Trophoblast cell (in vitro differentiated cells and primary cell): ENCODE measurements at regions not wholly inside any gene's neighbourhood (a gene's known extent, or its start where the extent isn't known, plus 50 kb on each side); places are given as distances from the start of the nearest gene placed in this dataset.
A peak's percentile ranks its signal among the peaks of the same experiment; 100 is the strongest.
"Not testable (repeated sequence)": the region's sequence is repeated elsewhere in the genome, so short reads cannot be mapped to it uniquely, and the experiment has no call there.

Experiments used
- DNase-seq, 2 donors: peaks; one replicate each; pipeline ENCODE4 v3.0.0-alpha.2; 2016
- H2AFZ ChIP-seq: 2 replicates; pipeline ENCODE4 v1.6.1; 2013; ENCODE audit warnings: low read length, moderate library complexity, mild to moderate bottlenecking; ENCODE audit not compliant: insufficient read depth, poor library complexity
- H2AK5ac ChIP-seq: 2 replicates; pipeline ENCODE4 v1.6.1; 2013; ENCODE audit warnings: mild to moderate bottlenecking, low read length
- H2BK120ac ChIP-seq: 2 replicates; pipeline ENCODE4 v1.6.1; 2013; ENCODE audit warnings: low read length, mild to moderate bottlenecking, moderate library complexity; ENCODE audit not compliant: insufficient read depth, poor library complexity
- H2BK12ac ChIP-seq: 2 replicates; pipeline ENCODE4 v1.6.1; 2013; ENCODE audit warnings: mild to moderate bottlenecking, low read length, moderate library complexity
- H2BK5ac ChIP-seq: 2 replicates; pipeline ENCODE4 v1.6.1; 2013; ENCODE audit warnings: low read length, low read depth, moderate library complexity, mild to moderate bottlenecking; ENCODE audit not compliant: poor library complexity
- H3K14ac ChIP-seq: 2 replicates; pipeline ENCODE4 v1.6.1; 2013; ENCODE audit warnings: mild to moderate bottlenecking, low read length
- H3K18ac ChIP-seq: 2 replicates; pipeline ENCODE4 v1.6.1; 2013; ENCODE audit warnings: mild to moderate bottlenecking, low read length
- H3K23ac ChIP-seq: 2 replicates; pipeline ENCODE4 v1.6.1; 2013; ENCODE audit warnings: low read length
- H3K27ac ChIP-seq: 2 replicates; pipeline ENCODE4 v1.5.1; 2013; ENCODE audit warnings: low read depth, mild to moderate bottlenecking, inconsistent platforms, low read length, moderate library complexity
- H3K27me3 ChIP-seq: 2 replicates; pipeline ENCODE4 v1.6.1; 2013; ENCODE audit warnings: inconsistent platforms, mild to moderate bottlenecking, low read length, moderate library complexity; ENCODE audit not compliant: insufficient read depth
- H3K36me3 ChIP-seq, 2 experiments: 1 replicate in 1 of 2; 2 replicates in 1 of 2; pipeline ENCODE4 v1.6.1; 2013; ENCODE audit warnings: low read length in 2 of 2, mild to moderate bottlenecking in 2 of 2, moderate library complexity in 1 of 2; ENCODE audit not compliant: insufficient read depth in 2 of 2, control insufficient read depth in 1 of 2
- H3K4ac ChIP-seq: 2 replicates; pipeline ENCODE4 v1.6.1; 2013; ENCODE audit warnings: low read depth, mild to moderate bottlenecking, low read length, moderate library complexity
- H3K4me1 ChIP-seq, 2 experiments: 1 replicate in 1 of 2; 2 replicates in 1 of 2; pipeline ENCODE4 v1.6.1; 2013; ENCODE audit warnings: low read length in 2 of 2, mild to moderate bottlenecking in 2 of 2, moderate library complexity in 1 of 2; ENCODE audit not compliant: insufficient read depth in 2 of 2, control insufficient read depth in 1 of 2
- H3K4me2 ChIP-seq: 2 replicates; pipeline ENCODE4 v1.6.1; 2013; ENCODE audit warnings: inconsistent platforms, mild to moderate bottlenecking, low read length, moderate library complexity
- H3K4me3 ChIP-seq: 2 replicates; pipeline ENCODE4 v1.5.1; 2013; ENCODE audit warnings: mild to moderate bottlenecking, low read depth, low read length, inconsistent platforms
- H3K79me1 ChIP-seq: one replicate; pipeline ENCODE4 v1.6.1; 2013; ENCODE audit warnings: low read length
- H3K79me2 ChIP-seq: 2 replicates; pipeline ENCODE4 v1.6.1; 2013; ENCODE audit warnings: low read length, mild to moderate bottlenecking; ENCODE audit not compliant: control insufficient read depth, insufficient read depth, poor library complexity
- H3K9ac ChIP-seq: 2 replicates; pipeline ENCODE4 v1.6.1; 2013; ENCODE audit warnings: mild to moderate bottlenecking, low read length
- H3K9me3 ChIP-seq: 2 replicates; pipeline ENCODE4 v1.6.1; 2013; ENCODE audit warnings: low read depth, mild to moderate bottlenecking, control low read depth, inconsistent platforms, low read length; ENCODE audit not compliant: insufficient read depth
- H4K12ac ChIP-seq: 2 replicates; pipeline ENCODE4 v1.6.1; 2013; ENCODE audit warnings: low read depth, mild to moderate bottlenecking, low read length, moderate library complexity
- H4K8ac ChIP-seq: 2 replicates; pipeline ENCODE4 v1.6.1; 2013; ENCODE audit warnings: low read depth, mild to moderate bottlenecking, low read length, moderate library complexity
- H4K91ac ChIP-seq: one replicate; pipeline ENCODE4 v1.6.1; 2013; ENCODE audit warnings: low read depth, mild to moderate bottlenecking, low read length, moderate library complexity
- WGBS: extraction: QIAGEN DNeasy Blood & Tissue Kit; methylation state at CpG from one replicate; pipeline ENCODE4 v1.1.7; 2013; ENCODE audit warnings: missing lambda C conversion rate; ENCODE audit not compliant: insufficient read length, insufficient coverage; ENCODE audit errors: extremely low coverage; 5-methylcytosine and 5-hydroxymethylcytosine counted together

- no CpG with 5 or more reads among the region's 1 CpG for WGBS
- H3K9ac ChIP-seq, result no peak overlapping the region
- H3K4me2 ChIP-seq, result no peak overlapping the region
- peak in 1 of 2 donors; percentile 3 for DNase-seq
- no peak overlapping the region for H3K18ac ChIP-seq
- no peaks in the 10 kb centered on the region for H3K36me3 ChIP-seq
- no peaks in the 10 kb centered on the region for H3K79me2 ChIP-seq
- no peak overlapping the region for H2AFZ ChIP-seq
- H2AK5ac ChIP-seq, result no peak overlapping the region
- H3K4ac ChIP-seq, result no peak overlapping the region
- H4K12ac ChIP-seq, result no peak overlapping the region
- H3K14ac ChIP-seq, result no peak overlapping the region
- H3K4me1 ChIP-seq, result no peaks in the 10 kb centered on the region
- H3K27me3 ChIP-seq, result no peaks in the 10 kb centered on the region
- H2BK12ac ChIP-seq, result no peak overlapping the region
- H4K8ac ChIP-seq, result no peak overlapping the region
- peaks cover 6% of the 10 kb centered on the region for H3K9me3 ChIP-seq
- no peaks in the 10 kb centered on the region for H3K79me1 ChIP-seq
- H2BK5ac ChIP-seq, result no peak overlapping the region
- H2BK120ac ChIP-seq, result no peak overlapping the region
- H4K91ac ChIP-seq, result no peak overlapping the region
- no peak overlapping the region for H3K27ac ChIP-seq
- no peak overlapping the region for H3K4me3 ChIP-seq
- H3K23ac ChIP-seq, result no peak overlapping the region
Observed at GRCh38 chr12:34244608-34245007, 222.3 kb downstream of the ALG10 start.

GRCh38 chr12:34249271-34249670, 227.0 kb downstream of the ALG10 start:
- H4K91ac ChIP-seq, result no peak overlapping the region
- H3K18ac ChIP-seq, result no peak overlapping the region
- no peaks in the 10 kb centered on the region for H3K27me3 ChIP-seq
- no CpG with 5 or more reads among the region's 9 CpGs for WGBS
- no peak overlapping the region for H2BK5ac ChIP-seq
- no peak overlapping the region for H3K23ac ChIP-seq
- H2BK12ac ChIP-seq, result no peak overlapping the region
- no peak overlapping the region for H3K4ac ChIP-seq
- no peak overlapping the region for H2AFZ ChIP-seq
- H3K14ac ChIP-seq, result no peak overlapping the region
- no peaks in the 10 kb centered on the region for H3K79me2 ChIP-seq
- no peak overlapping the region for H2BK120ac ChIP-seq
- H3K4me2 ChIP-seq, result no peak overlapping the region
- peaks cover 2% of the 10 kb centered on the region for H3K9me3 ChIP-seq
- no peak overlapping the region for H4K8ac ChIP-seq
- H3K79me1 ChIP-seq, result no peaks in the 10 kb centered on the region
- peak overlapping the region; percentile 9 for H3K4me3 ChIP-seq
- H2AK5ac ChIP-seq, result no peak overlapping the region
- no peak for DNase-seq
- no peaks in the 10 kb centered on the region for H3K36me3 ChIP-seq
- H3K4me1 ChIP-seq, result no peaks in the 10 kb centered on the region
- no peak overlapping the region for H3K27ac ChIP-seq
- H3K9ac ChIP-seq, result no peak overlapping the region
- H4K12ac ChIP-seq, result no peak overlapping the region

GRCh38 chr12:34251879-34252278, 229.6 kb downstream of the ALG10 start:
- not testable (repeated sequence) for H3K4me1 ChIP-seq, DNase-seq, H3K4ac ChIP-seq, H4K12ac ChIP-seq, H4K8ac ChIP-seq, H2BK5ac ChIP-seq, H3K79me2 ChIP-seq, H4K91ac ChIP-seq, H3K36me3 ChIP-seq, H3K23ac ChIP-seq, H3K9me3 ChIP-seq, H2BK12ac ChIP-seq, H2AFZ ChIP-seq, H3K79me1 ChIP-seq, H2AK5ac ChIP-seq, H2BK120ac ChIP-seq, H3K4me2 ChIP-seq, H3K4me3 ChIP-seq, H3K27ac ChIP-seq, H3K18ac ChIP-seq, H3K9ac ChIP-seq, H3K14ac ChIP-seq, H3K27me3 ChIP-seq
- no CpG with 5 or more reads among the region's 4 CpGs for WGBS

- no peak overlapping the region for H3K4ac ChIP-seq
- H3K18ac ChIP-seq, result no peak overlapping the region
- H4K91ac ChIP-seq, result no peak overlapping the region
- H4K12ac ChIP-seq, result no peak overlapping the region
- no peaks in the 10 kb centered on the region for H3K27me3 ChIP-seq
- no peak overlapping the region for H2BK120ac ChIP-seq
- DNase-seq, result no peak
- H3K4me1 ChIP-seq, result no peaks in the 10 kb centered on the region
- H3K79me1 ChIP-seq, result no peaks in the 10 kb centered on the region
- no peak overlapping the region for H3K23ac ChIP-seq
- H2BK5ac ChIP-seq, result no peak overlapping the region
- H3K27ac ChIP-seq, result no peak overlapping the region
- no peak overlapping the region for H4K8ac ChIP-seq
- H3K9ac ChIP-seq, result no peak overlapping the region
- peaks cover 8% of the 10 kb centered on the region for H3K9me3 ChIP-seq
- no peaks in the 10 kb centered on the region for H3K79me2 ChIP-seq
- H3K4me2 ChIP-seq, result no peak overlapping the region
- no peak overlapping the region for H2AFZ ChIP-seq
- H2BK12ac ChIP-seq, result no peak overlapping the region
- no peaks in the 10 kb centered on the region for H3K36me3 ChIP-seq
- no peak overlapping the region for H3K4me3 ChIP-seq
- H2AK5ac ChIP-seq, result no peak overlapping the region
- H3K14ac ChIP-seq, result no peak overlapping the region
- no CpG with 5 or more reads among the region's 4 CpGs for WGBS
Observed at GRCh38 chr12:34253674-34254073, 231.4 kb downstream of the ALG10 start.
